Pancreas (tissue), 10 donors: ENCODE measurements at regions not wholly inside any gene's neighbourhood (a gene's known extent, or its start where the extent isn't known, plus 50 kb on each side); places are given as distances from the start of the nearest gene placed in this dataset.

Source experiments
- ATAC-seq, 4 donors: fragments of 200-7000 bp; cut with Tn5 transposase; one replicate each; pipeline versions ENCODE4 v1.8.0 to v1.9.1; 2020; ENCODE audit warnings: mild to moderate bottlenecking in 4 of 4, moderate library complexity in 4 of 4
- DNase-seq, 6 donors: peaks; one replicate each; pipeline ENCODE4 v3.0.0-alpha.2; 2020
- FAIRE-seq: peaks from 2 replicates; lab custom pipeline; 2012; peaks lifted over from hg19 to GRCh38; lab: Jason Lieb, UNC
- H3K27ac ChIP-seq, 4 donors: fragments of 200-600 bp; sonication (generic); 1 replicate in 3 of 4; 2 replicates in 1 of 4; pipeline versions ENCODE4 v1.5.0 to v1.8.0; 2020
- H3K27me3 ChIP-seq, 4 donors: fragments of 200-600 bp; one replicate each; pipeline ENCODE4 v1.8.0; 2021
- H3K36me3 ChIP-seq, 3 donors: fragments of 200-600 bp; sonication (generic) in 1 of 3; one replicate each; pipeline versions ENCODE4 v1.5.0 to v1.8.0; 2020 to 2021
- H3K4me1 ChIP-seq, 3 donors: fragments of 200-600 bp; one replicate each; pipeline ENCODE4 v1.8.0; 2021
- H3K4me3 ChIP-seq, 4 donors: fragments of 200-600 bp; sonication (generic) in 2 of 4; one replicate each; pipeline versions ENCODE4 v1.5.0 to v1.8.0; 2020 to 2021
- H3K9me3 ChIP-seq, 4 donors: fragments of 200-600 bp; one replicate each; pipeline ENCODE4 v1.8.0; 2021
- CTCF ChIP-seq, 4 donors: fragments of 200-600 bp; sonication (generic) in 3 of 4; IDR thresholded peaks; one replicate each; pipeline versions ENCODE4 v1.5.0 to v1.8.0; 2021; ENCODE audit warnings: antibody characterized with exemption in 4 of 4
- WGBS, 2 donors: extraction: QIAGEN DNeasy Blood & Tissue Kit; methylation state at CpG; one replicate each; pipeline ENCODE4 v1.1.7; 2013; 5-methylcytosine and 5-hydroxymethylcytosine counted together
- intact Hi-C, 3 donors: fragments of 100-400 bp; cut with DNase I; formaldehyde crosslinking; loops; one replicate each; pipeline versions ENCODE4 v1.11.1 to v1.14.2; 2022
- donor health status: healthy with polysubstance abuse.
- donor health status: DM: no; HTN: no; CAD: no; lungs with moderate emphysema.
- donor health status: DM: no; HTN: no; CAD: no.
- donor health status: control.
- donor health status: control.
- donor health status: Bipolar disorder and iron deficiency.
- donor health status: DM: yes; HTN: yes; CAD: no.
- donor health status: DM: no; HTN: no; CAD: no.
- donor health status: DM: no; HTN: no; CAD: no.
- donor health status: DM: yes; HTN: yes; CAD: no.

GRCh38 chr2:133817680-133818566, 249.7 kb upstream of the NCKAP5 start:
- Histone ChIP-seq H3K27me3 (no peaks in the 10 kb centered on the region), H3K4me1 (no peaks in the 10 kb centered on the region), H3K4me3 (no peak overlapping the region), H3K27ac (peak overlapping the region in 2 of 4 donors; percentile 14 to 17), H3K9me3 (no peaks in the 10 kb centered on the region), H3K36me3 (no peaks in the 10 kb centered on the region)
- FAIRE-seq (no peak), DNase-seq (peak in 1 of 6 donors; percentile 21), ATAC-seq (peak in 3 of 4 donors; percentile 72 to 81 (median 75))
- 24 to 27% methylated on average over 9 of the region's 9 CpGs for WGBS, 2 donors
- intact Hi-C loops = no loop called here
- TF ChIP-seq CTCF (IDR thresholded peaks at IDR 0.05) = no peak

- ATAC-seq (no peak), DNase-seq (no peak), FAIRE-seq (no peak)
- Histone ChIP-seq H3K4me1 (no peaks in the 10 kb centered on the region), H3K36me3 (no peaks in the 10 kb centered on the region), H3K27me3 (no peaks in the 10 kb centered on the region), H3K4me3 (no peak overlapping the region), H3K9me3 (no peaks in the 10 kb centered on the region), H3K27ac (peak overlapping the region in 2 of 4 donors; percentile 14 to 17)
- no peak for TF ChIP-seq CTCF (IDR thresholded peaks at IDR 0.05)
- 36 to 38% methylated on average over 3 of the region's 3 CpGs for WGBS, 2 donors
- intact Hi-C loops = no loop called here
Observed at GRCh38 chr2:133818661-133819060, 250.4 kb upstream of the NCKAP5 start.

GRCh38 chr2:133819906-133820305, 251.6 kb upstream of the NCKAP5 start:
- 78 to 83% methylated on average over 4 of the region's 4 CpGs for WGBS, 2 donors
- FAIRE-seq (no peak), ATAC-seq (no peak), DNase-seq (no peak)
- no peak overlapping the region for H3K4me3 ChIP-seq
- intact Hi-C loops = no loop called here
- TF ChIP-seq CTCF (IDR thresholded peaks at IDR 0.05) = no peak
- H3K4me1 ChIP-seq = no peaks in the 10 kb centered on the region
- H3K9me3 ChIP-seq = no peaks in the 10 kb centered on the region
- H3K27me3 ChIP-seq = no peaks in the 10 kb centered on the region
- H3K36me3 ChIP-seq = no peaks in the 10 kb centered on the region
- H3K27ac ChIP-seq = no peak overlapping the region

- FAIRE-seq = no peak
- DNase-seq = no peak
- no peak overlapping the region for H3K4me3 ChIP-seq
- no peaks in the 10 kb centered on the region for H3K4me1 ChIP-seq
- H3K27me3 ChIP-seq = no peaks in the 10 kb centered on the region
- intact Hi-C loops = no loop called here
- no peak overlapping the region for H3K27ac ChIP-seq
- no peaks in the 10 kb centered on the region for H3K9me3 ChIP-seq
- H3K36me3 ChIP-seq = no peaks in the 10 kb centered on the region
- ATAC-seq = no peak
- WGBS, 2 donors = 51 to 63% methylated on average over 3 of the region's 3 CpGs
- TF ChIP-seq CTCF (IDR thresholded peaks at IDR 0.05) = no peak
Observed at GRCh38 chr2:133821107-133821760, 253.0 kb upstream of the NCKAP5 start.
